BLaER1 treated with 17β-estradiol and CSF1 and Interleukin-3, amounts not matched to agents 10 nM and 100 nM (cell line): ENCODE measurements at regions not wholly inside any gene's neighbourhood (a gene's known extent, or its start where the extent isn't known, plus 50 kb on each side); places are given as distances from the start of the nearest gene placed in this dataset.

Experiments used
- H3K27ac ChIP-seq, 11 experiments: shearing (Covaris generic); formaldehyde crosslinking; 2 replicates each; pipeline ENCODE4 v1.8.1; 2022
- H3K27me3 ChIP-seq, 11 experiments: shearing (Covaris generic); formaldehyde crosslinking; 2 replicates each; pipeline ENCODE4 v1.8.1; 2022
- H3K36me3 ChIP-seq, 11 experiments: shearing (Covaris generic); formaldehyde crosslinking; 2 replicates each; pipeline ENCODE4 v1.8.1; 2022
- H3K4me1 ChIP-seq, 10 experiments: shearing (Covaris generic); formaldehyde crosslinking; 2 replicates each; pipeline ENCODE4 v1.8.1; 2022
- H3K4me2 ChIP-seq, 11 experiments: shearing (Covaris generic); formaldehyde crosslinking; 2 replicates each; pipeline ENCODE4 v1.8.1; 2022
- H3K4me3 ChIP-seq, 10 experiments: shearing (Covaris generic); formaldehyde crosslinking; 2 replicates each; pipeline ENCODE4 v1.8.1; 2022
- H3K9ac ChIP-seq, 11 experiments: shearing (Covaris generic); formaldehyde crosslinking; 2 replicates each; pipeline ENCODE4 v1.8.1; 2022
- H3K9me3 ChIP-seq, 11 experiments: shearing (Covaris generic); formaldehyde crosslinking; replicated peaks in 1 of 11; 2 replicates each; pipeline ENCODE4 v1.8.1; 2022
- H4K20me1 ChIP-seq, 11 experiments: shearing (Covaris generic); formaldehyde crosslinking; 2 replicates each; pipeline ENCODE4 v1.8.1; 2022
- Cebpa-rat ChIP-seq, 11 experiments: shearing (Covaris generic); IDR thresholded peaks; 2 replicates each; pipeline ENCODE4 v1.8.1; 2022

DNA sequence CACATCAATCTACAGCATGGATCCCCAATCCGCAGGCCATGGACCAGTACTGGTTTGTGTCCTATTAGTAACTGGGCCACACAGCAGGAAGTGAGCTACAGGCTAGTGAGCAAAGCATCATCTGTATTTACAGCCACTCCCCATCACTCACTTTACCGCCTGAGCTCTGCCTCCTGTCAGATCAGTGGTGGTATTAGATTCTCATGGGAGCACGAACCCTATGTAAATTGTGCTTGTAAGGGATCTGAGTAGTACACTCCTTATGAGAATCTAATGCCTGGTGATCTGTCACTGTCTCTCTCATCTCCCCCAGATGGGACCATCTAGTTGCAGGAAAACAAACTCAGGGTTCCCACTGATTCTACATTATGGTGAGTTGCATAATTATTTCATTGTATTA lies 212.7 kb upstream of the FAM174A start:
- no peak overlapping the region for H3K4me3 ChIP-seq
- no peaks in the 10 kb centered on the region for H4K20me1 ChIP-seq
- H3K27ac ChIP-seq, result no peak overlapping the region
- H3K4me2 ChIP-seq, result no peak overlapping the region
- no peaks in the 10 kb centered on the region for H3K9me3 ChIP-seq
- no peak overlapping the region for H3K9ac ChIP-seq
- peaks cover 0 to 4% (median 0%) of the 10 kb centered on the region in 10 experiments; a peak in 1 of 20 replicates for H3K4me1 ChIP-seq
- no peaks in the 10 kb centered on the region for H3K27me3 ChIP-seq
- no peaks in the 10 kb centered on the region for H3K36me3 ChIP-seq
- TF ChIP-seq Cebpa-rat (IDR thresholded peaks at IDR 0.05), result no peak

GRCh38 chr5:100319885-100320284 lies 215.3 kb upstream of the FAM174A start:
- Histone ChIP-seq H3K27ac (no peak overlapping the region), H4K20me1 (no peaks in the 10 kb centered on the region), H3K4me3 (no peak overlapping the region), H3K4me2 (no peak overlapping the region), H3K36me3 (no peaks in the 10 kb centered on the region), H3K9ac (no peak overlapping the region), H3K27me3 (no peaks in the 10 kb centered on the region), H3K9me3 (peaks cover 0 to 12% (median 9%) of the 10 kb centered on the region in 11 experiments; a peak in 9 of 22 replicates), H3K4me1 (no peaks in the 10 kb centered on the region)
- no peak for TF ChIP-seq Cebpa-rat (IDR thresholded peaks at IDR 0.05)

- Histone ChIP-seq H3K9me3 (peaks cover 0 to 20% (median 10%) of the 10 kb centered on the region in 11 experiments; a peak in 11 of 22 replicates), H3K27me3 (no peaks in the 10 kb centered on the region), H3K4me3 (no peak overlapping the region), H4K20me1 (no peaks in the 10 kb centered on the region), H3K36me3 (no peaks in the 10 kb centered on the region), H3K9ac (no peak overlapping the region), H3K27ac (no peak overlapping the region), H3K4me1 (peaks cover 0 to 11% (median 6%) of the 10 kb centered on the region in 10 experiments; a peak in 8 of 20 replicates), H3K4me2 (peak overlapping the region in 9 of 11 experiments; percentile 1 to 71 (median 16); a peak in 8 of 22 replicates)
- no peak for TF ChIP-seq Cebpa-rat (IDR thresholded peaks at IDR 0.05)
These were observed 221.5 kb upstream of the FAM174A start for GRCh38 chr5:100313657-100314056.

DNA sequence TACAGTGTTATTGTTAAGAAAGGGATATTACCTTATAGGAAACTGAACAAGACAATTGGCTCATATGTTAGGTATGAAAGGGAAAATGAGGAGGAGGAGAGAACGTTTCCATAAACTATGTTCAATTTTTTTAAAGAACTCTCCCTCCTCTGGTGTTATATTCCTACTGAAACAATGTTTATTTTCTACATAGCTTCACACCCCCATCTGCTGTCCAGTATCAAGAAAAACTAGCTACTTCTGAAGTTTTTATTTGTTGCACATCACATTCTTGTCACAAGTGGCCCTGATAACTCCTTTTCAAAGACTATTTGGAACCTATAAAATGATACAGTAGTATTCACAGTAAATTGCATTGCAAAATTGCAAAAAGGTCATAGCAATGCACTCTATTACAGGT lies 223.4 kb upstream of the FAM174A start:
- peaks cover 0 to 23% (median 10%) of the 10 kb centered on the region in 11 experiments; a peak in 11 of 22 replicates for H3K9me3 ChIP-seq
- peaks cover 0 to 11% (median 6%) of the 10 kb centered on the region in 10 experiments; a peak in 8 of 20 replicates for H3K4me1 ChIP-seq
- no peak overlapping the region for H3K27ac ChIP-seq
- TF ChIP-seq Cebpa-rat (IDR thresholded peaks at IDR 0.05), result no peak
- H3K9ac ChIP-seq, result no peak overlapping the region
- no peaks in the 10 kb centered on the region for H3K36me3 ChIP-seq
- H3K4me2 ChIP-seq, result no peak overlapping the region
- no peak overlapping the region for H3K4me3 ChIP-seq
- H3K27me3 ChIP-seq, result no peaks in the 10 kb centered on the region
- H4K20me1 ChIP-seq, result no peaks in the 10 kb centered on the region

GRCh38 chr5:100306000-100306399 lies 229.2 kb upstream of the FAM174A start:
- Histone ChIP-seq H3K4me1 (no peaks in the 10 kb centered on the region), H3K4me2 (no peak overlapping the region), H3K27me3 (no peaks in the 10 kb centered on the region), H3K9me3 (peaks cover 0 to 15% (median 0%) of the 10 kb centered on the region in 11 experiments; a peak in 3 of 22 replicates), H4K20me1 (no peaks in the 10 kb centered on the region), H3K4me3 (no peak overlapping the region), H3K27ac (no peak overlapping the region), H3K9ac (no peak overlapping the region), H3K36me3 (no peaks in the 10 kb centered on the region)
- no peak for TF ChIP-seq Cebpa-rat (IDR thresholded peaks at IDR 0.05)

DNA sequence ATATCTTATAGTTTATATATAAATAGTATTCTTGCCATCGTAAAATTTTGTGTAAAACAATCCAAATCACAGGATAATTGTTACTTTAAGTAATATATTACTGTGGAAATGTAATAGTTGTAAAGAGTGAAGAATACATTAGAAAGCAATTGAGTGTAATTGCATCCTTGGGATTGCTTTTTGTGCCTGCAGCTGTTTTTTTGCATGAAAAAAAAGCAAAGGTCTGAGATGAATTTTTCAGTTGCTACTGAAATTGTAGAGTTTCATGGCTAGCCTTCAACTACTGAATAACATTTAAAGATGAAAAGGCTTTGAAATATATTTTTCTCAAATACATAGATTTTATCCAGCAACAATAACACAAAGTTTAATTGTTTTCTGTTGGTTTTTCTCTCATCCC lies 232.0 kb upstream of the FAM174A start:
- Histone ChIP-seq H3K27ac (no peak overlapping the region), H3K4me1 (peaks cover 0 to 15% (median 5%) of the 10 kb centered on the region in 10 experiments; a peak in 9 of 20 replicates), H3K9me3 (no peaks in the 10 kb centered on the region), H3K27me3 (no peaks in the 10 kb centered on the region), H3K36me3 (no peaks in the 10 kb centered on the region), H3K4me2 (no peak overlapping the region), H3K9ac (no peak overlapping the region), H4K20me1 (no peaks in the 10 kb centered on the region), H3K4me3 (no peak overlapping the region)
- no peak for TF ChIP-seq Cebpa-rat (IDR thresholded peaks at IDR 0.05)

GRCh38 chr5:100299261-100299660 lies 235.9 kb upstream of the FAM174A start:
- H3K27ac ChIP-seq, result peak overlapping the region in 4 of 11 experiments; percentile 22 to 45 (median 36); a peak in 5 of 22 replicates
- no peaks in the 10 kb centered on the region for H3K27me3 ChIP-seq
- no peak overlapping the region for H3K9ac ChIP-seq
- no peaks in the 10 kb centered on the region for H3K9me3 ChIP-seq
- H3K4me1 ChIP-seq, result peaks cover 0 to 15% (median 5%) of the 10 kb centered on the region in 10 experiments; a peak in 9 of 20 replicates
- H3K36me3 ChIP-seq, result no peaks in the 10 kb centered on the region
- peak overlapping the region in 5 of 11 experiments; percentile 7 to 55 (median 35); a peak in 5 of 22 replicates for H3K4me2 ChIP-seq
- H3K4me3 ChIP-seq, result no peak overlapping the region
- no peak for TF ChIP-seq Cebpa-rat (IDR thresholded peaks at IDR 0.05)
- H4K20me1 ChIP-seq, result no peaks in the 10 kb centered on the region

DNA sequence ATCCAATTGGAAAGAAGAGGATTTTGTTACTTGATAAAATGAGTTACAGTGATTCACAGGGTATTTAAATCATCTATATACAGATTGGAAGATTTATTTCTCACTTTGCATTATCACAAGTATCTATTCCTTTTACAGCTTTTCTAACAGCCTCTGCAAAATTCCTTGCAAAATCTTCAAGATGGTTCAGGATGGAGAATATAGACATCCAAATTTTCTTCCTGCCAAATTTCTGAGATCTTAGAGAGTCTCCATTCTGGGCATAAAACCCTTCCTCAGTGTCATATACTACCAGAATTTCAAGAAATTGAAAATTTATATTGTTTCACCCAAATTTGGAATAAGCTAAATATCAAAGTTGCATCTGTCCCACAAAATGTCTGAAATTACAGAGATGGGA lies 259.1 kb upstream of the FAM174A start:
- Histone ChIP-seq H3K4me1 (peaks cover 0 to 6% (median 0%) of the 10 kb centered on the region in 10 experiments; a peak in 4 of 20 replicates), H3K9ac (no peak overlapping the region), H4K20me1 (no peaks in the 10 kb centered on the region), H3K27me3 (no peaks in the 10 kb centered on the region), H3K9me3 (peaks cover 0 to 6% (median 0%) of the 10 kb centered on the region in 11 experiments; a peak in 3 of 22 replicates), H3K4me2 (no peak overlapping the region), H3K36me3 (no peaks in the 10 kb centered on the region), H3K4me3 (no peak overlapping the region), H3K27ac (no peak overlapping the region)
- no peak for TF ChIP-seq Cebpa-rat (IDR thresholded peaks at IDR 0.05)

GRCh38 chr5:100275631-100276030 lies 259.5 kb upstream of the FAM174A start:
- no peaks in the 10 kb centered on the region for H3K36me3 ChIP-seq
- no peak overlapping the region for H3K4me3 ChIP-seq
- H3K9me3 ChIP-seq, result peaks cover 0 to 5% (median 0%) of the 10 kb centered on the region in 11 experiments; a peak in 2 of 22 replicates
- H3K4me2 ChIP-seq, result no peak overlapping the region
- no peaks in the 10 kb centered on the region for H3K27me3 ChIP-seq
- no peak overlapping the region for H3K27ac ChIP-seq
- H4K20me1 ChIP-seq, result no peaks in the 10 kb centered on the region
- peaks cover 0 to 9% (median 3%) of the 10 kb centered on the region in 10 experiments; a peak in 18 of 20 replicates for H3K4me1 ChIP-seq
- no peak overlapping the region for H3K9ac ChIP-seq
- TF ChIP-seq Cebpa-rat (IDR thresholded peaks at IDR 0.05), result no peak
